ENCODE measurements at regions not wholly inside any gene's neighbourhood (a gene's known extent, or its start where the extent isn't known, plus 50 kb on each side); places are given as distances from the start of the nearest gene placed in this dataset.

GRCh38 chr16:49051576-49051975 is 230.1 kb downstream of the CBLN1 start:
- TF ChIP-seq CTCF (IDR thresholded peaks at IDR 0.05; ENCODE audit: low read length) (no peak), EZH2phosphoT487 (IDR thresholded peaks at IDR 0.05; ENCODE audit: low read length) (no peak), EZH2 (optimal IDR thresholded peaks at IDR 0.05; ENCODE audit: low read depth, low read length) (no peak)
